ENCODE measurements at regions not wholly inside any gene's neighbourhood (a gene's known extent, or its start where the extent isn't known, plus 50 kb on each side); places are given as distances from the start of the nearest gene placed in this dataset.

DNA sequence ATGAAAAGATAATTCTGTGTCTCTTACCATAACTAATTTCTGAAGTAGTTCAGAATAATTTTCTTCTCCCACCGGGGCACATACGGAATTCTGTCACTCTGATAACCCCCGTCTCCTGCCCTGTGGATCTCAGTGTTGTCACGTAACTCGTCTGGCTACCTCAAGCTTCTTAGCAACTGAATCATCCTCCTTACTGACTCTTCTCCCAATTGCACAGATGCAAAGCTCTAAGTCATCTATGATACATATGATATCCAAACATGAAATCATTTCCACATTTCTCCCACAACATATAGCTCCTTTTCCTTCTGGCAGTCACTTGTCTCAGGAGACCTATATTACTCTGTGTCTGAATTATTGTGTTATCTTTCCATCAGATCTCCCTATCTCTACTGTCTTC lies 1043.1 kb upstream of the TENM3 start:
- no peak for DNase-seq

DNA sequence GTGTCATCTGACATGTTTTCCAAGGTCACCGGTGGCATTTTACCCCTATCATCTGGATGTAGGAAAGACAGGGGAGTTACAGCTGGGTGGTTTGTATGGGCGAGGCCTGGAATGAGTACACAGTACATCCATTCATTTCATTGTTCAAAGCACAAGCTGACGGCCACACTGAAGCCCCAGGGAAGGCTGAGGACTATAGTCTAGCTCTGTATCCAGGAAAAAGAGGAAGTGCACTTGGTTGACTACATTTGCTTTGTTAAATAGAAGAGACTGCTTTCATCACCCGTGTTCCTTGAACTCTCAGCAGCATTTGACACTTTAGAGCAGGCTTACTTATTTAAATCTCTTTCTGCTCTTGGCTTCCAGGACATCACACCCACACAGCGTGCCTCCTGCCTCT lies 1041.0 kb upstream of the TENM3 start:
- DNase-seq: no peak

DNA sequence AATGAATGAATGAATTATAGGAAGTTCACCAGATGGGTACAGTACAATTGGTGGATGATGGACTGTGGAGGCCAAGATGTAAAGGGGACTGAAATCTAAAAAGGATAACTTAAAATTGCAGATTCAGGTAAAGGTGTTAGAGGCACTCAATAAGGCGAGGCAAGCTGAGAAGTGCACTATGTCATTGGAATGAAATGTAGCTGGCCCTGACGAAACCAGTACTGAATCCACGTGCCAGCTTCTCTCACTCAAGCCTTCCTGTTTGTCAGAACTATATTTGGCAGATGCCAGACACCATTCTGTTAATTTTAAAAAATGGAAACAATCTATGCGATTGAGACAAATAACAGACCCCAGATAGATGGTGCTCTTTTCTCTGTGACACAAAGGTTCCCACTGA lies 1039.1 kb upstream of the TENM3 start:
- DNase-seq: no peak

DNA sequence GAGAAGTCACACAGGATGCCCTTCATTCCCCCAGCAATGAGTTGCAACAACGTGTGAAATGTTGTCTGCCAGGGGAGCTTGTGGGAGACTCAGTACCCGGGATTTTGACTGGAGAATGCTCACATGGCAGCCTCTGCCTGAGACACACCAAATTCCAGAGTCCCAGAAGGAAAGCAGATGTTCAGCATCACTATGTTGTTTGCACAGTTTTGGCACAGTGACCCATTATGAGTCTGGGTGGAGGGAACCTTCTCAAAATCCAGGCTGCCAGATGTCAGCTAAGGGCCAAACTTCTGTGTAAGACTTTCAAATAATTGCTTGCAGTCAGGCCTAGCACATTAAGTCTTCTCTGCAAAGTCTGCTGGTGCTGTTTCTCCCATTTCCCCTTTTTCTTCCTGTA lies 1029.7 kb upstream of the TENM3 start:
- no peak for DNase-seq

DNA sequence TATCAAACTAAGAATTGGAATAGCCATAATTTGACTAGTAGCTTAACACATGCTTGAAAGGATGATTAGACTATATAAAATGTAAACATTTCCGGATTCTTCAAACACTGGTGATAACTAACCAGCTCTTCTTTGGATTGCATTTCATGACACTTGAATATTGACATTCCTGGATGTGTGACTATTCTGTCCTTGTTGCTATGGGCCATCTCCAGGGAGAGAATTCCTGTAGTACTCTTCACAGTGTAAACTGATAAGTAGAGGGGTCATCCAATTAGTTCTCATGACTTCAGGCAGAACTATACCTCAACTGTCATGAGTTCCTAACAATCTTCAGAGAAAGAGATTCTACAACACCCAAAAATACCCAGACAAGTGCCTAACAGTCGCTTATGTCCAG lies 1026.7 kb upstream of the TENM3 start:
- no peak for DNase-seq

DNA sequence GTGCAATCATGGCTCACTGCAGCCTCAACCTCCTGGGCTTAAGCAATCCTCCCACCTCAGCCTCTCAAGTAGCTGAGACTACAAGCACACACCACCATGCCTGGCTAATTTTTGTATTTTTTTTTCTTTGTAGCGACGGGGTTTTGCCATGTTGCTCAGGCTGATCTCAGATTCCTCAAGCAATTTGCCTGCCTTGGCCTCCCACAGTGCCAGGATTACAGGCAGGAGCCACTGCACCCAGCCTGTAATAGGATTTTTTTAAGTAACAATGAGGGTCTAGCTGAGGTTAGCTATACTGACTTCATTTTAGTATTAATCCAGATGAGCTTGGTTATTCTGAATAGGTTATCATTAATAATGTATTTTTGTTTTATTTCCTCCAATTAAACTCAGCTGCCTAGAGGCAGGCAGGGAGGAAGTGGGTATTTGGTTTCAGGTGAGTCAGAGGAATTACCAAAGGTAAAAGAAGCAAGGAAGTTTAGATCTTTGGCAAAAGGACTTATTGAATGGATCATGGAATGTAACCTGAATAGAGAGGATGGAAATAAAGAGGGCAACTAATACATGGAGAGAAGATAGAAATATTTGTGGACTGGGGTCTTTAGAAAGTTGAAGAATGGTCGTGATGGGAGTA lies 1023.3 kb upstream of the TENM3 start:
- DNase-seq: no peak

DNA sequence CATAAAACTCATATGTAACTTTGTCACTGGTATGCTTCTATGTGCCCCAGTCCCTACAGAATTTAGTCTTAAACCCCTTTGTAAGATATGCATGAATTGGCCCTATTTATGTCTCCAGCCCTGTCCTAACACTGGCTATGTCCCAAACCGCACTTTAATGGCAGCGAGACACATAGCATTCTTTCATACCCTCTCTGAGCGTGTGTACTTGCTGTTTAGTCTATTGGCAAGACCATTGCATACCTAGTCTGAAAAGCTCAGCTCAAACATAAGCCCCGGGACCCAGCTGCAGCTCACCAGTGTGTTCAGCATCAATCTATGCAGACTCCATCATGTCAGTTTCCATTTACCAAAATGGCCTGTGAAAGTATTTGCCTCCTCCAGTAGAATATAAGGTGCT lies 1018.4 kb upstream of the TENM3 start:
- no peak for DNase-seq

DNA sequence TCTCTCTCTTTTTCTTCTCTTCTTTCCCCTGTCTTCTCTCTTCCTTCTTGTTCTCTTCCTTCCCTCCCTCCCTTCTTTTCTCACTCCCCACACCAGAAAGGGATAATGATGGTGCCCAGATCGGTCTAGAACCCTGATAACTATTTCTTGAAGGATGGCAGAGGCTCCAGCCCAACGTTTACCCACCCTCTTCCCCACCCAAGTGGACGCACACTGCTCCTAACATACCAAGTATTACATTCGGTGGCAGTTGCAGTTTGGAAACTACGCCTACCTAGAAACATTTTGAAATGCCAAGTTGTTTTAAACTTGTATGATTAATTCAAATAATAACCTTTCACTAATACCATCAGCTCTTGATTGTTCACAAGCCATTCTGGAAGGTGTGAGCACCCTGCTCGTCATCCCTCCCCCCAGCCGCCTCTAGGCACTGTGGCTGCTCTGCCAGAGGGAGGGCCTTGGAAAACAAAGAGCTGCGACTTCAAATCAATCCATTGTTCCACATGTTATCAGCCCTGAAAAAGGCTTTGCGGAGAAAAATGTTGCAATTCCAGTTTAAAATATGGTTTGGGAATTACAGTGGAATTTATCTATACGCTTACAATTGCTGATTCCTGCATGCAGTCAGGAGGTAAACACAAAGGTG lies 1017.5 kb upstream of the TENM3 start:
- no peak for DNase-seq

DNA sequence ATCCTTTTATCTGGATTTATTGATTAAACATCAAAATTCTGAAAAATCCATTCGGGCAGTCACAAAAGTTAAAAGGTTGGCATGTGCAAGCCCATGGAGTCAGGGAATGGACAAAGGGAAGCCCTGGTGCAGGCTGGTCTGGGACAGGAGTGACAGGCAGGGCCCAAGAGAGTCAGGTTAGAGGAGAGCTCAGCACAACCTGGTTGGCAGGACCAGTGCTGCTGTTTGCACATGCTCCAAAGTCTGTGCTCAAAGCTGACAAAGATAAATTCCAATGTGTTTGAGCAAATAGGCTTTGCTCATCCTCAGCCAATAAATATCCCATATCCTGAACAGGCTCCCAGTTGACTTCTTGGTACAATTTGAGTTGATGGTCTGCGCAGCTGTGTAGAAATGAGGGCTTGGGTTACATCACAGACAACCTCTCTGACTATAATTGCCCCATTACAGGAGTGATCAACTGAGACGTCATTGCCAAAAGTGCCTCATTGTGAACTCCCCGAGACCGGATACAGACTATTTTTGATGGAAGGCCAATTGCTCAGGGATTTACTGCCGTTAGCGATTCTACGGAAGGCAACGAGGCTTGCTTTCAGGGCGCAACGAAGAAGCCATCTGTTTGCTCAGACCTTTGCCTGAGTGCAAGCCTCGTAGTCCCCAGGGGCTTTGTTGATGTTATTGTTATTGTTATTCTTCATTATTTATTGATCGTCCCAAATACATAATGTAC lies 1008.1 kb upstream of the TENM3 start:
- no peak for DNase-seq

DNA sequence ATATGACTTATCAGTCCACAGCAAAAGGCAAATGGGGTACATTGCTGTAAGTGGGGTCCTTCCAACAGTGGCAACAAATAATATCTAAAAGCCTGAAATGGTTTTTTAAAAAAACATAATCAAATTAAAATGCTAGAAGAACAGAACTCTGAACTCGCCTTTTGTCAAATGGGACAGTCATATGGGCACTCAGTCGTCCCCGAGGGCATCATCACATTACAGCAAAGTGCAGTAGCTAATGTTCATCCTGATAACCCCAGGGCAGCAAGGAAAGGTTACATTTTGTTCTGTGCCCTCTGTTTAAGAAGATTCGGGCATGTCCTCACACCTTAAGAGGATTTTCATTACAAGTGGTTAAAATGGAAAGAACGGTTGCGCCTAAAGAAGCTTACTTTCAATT lies 997.9 kb upstream of the TENM3 start:
- DNase-seq: no peak

DNA sequence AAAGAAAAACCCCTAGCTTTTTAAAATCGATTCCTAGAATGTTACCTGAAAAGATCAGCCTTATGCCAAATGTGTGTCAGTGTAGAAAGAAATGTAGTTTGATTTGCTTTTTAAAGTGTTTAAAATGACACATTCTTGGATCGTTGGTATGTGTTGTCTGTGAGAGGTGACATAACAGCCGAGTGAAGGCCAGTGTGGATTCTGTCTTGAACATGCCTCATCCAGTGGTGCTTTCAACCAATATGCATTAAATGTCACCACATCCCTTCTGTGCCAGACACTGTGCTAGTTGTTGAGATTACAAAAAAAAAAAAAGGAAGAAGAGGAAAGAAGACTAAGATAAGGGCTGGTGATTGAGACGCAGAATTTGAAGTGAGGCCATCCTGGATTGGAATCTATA lies 994.2 kb upstream of the TENM3 start:
- DNase-seq: no peak

DNA sequence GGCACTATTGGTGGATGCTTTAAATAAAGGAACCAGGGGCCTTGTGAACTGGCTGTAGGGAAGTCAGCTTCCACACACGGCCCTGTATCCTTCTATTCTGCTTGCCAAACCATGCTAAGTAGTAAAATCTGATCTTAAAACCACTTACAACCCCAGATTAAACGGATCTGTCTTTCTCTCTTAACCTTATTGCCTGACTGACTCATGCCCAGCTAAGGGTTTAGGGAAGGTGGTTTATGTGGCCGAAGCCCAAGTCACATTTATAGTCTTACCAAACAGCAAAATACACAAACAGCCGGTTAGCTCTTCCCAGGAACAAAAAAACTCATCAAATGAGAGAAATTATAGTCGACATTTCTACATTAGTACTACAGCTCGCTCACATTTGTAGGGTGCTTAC lies 988.4 kb upstream of the TENM3 start:
- DNase-seq: no peak

DNA sequence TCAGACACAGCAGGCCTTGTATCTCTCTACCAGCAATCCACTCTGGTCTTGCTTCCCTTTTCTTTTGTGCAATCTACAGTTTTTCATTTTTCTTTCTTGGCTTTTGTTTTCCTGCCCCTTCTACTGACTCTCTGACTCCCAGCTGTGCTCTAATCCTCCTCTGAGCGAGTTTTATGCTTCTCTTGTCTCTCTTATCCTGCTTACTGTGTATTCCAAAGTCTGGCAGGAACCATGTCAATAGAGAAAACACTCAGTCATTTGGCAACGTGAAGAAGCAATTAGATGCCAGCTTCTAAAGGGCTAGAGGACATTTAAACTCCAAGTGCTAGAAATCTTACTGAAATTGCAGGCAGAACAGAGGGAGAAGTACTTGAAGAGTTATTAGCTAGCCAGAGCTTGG lies 984.6 kb upstream of the TENM3 start:
- DNase-seq: no peak

DNA sequence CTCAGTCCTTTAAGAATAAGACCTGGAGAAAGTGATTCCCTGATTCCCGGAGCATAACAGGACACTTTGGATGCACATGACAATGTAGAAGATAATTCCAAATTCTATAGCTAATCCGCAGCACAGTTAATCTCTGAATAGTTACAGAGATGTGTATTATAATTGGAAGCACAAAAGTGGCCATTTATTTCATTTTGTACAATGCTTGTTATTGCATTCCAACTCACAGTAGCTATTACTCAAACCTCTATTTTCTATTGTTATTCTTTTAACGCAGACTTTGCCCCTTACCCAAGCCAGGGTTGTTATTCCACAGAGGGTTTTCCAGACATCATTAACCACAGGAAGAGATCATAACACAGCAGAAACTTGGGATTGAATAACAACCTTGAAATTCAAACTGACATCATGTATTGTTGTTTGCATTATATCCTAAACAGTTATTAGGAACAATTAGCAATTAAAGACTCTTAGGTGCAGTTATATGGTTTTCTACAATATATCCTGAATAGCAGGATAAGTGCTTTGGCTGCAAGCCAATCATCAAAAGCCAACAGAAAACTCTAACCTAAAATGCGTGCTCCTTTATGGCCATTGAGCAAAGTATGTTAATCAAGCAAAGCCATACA lies 984.0 kb upstream of the TENM3 start:
- no peak for DNase-seq

DNA sequence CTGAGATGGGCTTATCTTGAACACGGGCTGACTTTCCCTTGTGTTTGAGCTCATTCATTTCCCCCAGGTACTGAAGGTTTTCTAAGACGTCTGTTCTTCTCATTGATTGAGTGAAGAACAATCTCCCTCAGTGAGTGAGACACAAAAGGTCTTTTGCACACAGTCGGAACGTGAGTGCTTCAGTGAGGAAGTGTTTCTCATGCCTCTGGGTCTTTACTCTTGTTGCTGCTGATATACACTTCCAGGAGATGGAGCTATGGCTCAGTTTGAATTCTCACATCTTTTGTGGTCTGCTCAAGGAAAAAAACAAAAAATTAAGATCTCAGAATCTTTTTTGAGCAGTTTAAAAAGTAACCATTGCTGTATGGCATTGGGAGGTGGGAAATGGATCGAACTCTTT lies 981.9 kb upstream of the TENM3 start:
- DNase-seq: no peak

DNA sequence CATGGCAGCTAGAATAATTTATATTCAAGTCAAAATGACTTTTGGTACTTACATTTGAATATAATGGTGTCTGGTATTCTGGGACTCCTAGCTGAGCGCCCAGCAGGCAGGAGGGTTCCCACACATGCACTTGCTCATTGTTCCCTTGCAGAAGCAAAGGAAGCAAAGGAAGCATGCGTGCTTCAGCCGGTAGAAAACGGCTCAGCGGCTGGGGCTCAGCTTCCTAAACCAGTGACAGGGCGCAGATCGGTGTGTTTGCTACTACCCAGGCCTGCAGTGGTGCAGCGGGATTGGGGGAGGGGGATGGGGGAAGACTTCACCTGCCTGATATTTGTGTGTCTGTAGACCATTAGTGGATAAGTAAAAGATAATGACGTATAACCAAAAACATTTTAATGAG lies 978.3 kb upstream of the TENM3 start:
- no peak for DNase-seq

DNA sequence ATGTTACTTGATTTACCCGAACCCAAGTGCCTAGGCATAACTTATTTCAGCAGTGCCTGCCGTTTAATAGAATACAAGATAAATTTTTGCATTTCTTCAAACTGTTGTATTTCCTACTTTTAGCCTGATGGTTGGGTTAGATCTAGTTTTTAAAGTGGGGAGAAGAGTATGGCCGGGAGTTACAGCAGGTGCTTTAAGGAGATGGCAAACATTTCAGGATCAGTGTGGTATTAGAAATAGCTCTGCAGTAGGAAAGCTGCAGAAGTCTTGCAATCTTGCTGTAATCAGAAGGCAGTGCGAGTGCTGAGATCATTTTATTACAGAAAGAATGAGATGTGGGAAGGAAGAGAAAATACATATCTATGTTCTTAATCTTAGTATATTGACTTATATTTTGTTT lies 977.8 kb upstream of the TENM3 start:
- DNase-seq: no peak

DNA sequence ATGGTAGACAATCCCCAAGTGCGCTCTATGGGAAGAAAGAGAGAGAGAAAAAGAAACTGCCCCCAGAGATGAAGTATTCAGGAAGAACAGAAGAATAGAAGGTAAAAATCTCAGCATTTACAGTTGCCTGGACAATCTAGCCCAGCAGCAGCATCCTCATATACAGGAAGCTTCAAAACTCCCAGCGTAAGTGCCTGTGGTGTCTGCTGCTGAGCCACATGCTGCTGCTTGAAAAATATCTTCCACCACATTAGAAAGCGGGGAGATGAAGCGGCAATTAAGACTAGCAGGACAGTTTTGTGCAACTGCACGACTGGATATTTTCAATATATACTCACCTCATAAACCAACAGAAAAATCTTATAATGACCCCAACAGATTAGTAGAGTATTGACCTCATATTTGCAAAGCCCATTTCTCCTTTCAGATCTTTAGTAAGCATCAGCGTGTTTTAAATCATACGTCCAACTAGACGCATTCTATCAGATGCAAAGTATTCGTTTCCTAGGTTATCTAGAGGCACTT lies 972.0 kb upstream of the TENM3 start:
- no peak for DNase-seq

DNA sequence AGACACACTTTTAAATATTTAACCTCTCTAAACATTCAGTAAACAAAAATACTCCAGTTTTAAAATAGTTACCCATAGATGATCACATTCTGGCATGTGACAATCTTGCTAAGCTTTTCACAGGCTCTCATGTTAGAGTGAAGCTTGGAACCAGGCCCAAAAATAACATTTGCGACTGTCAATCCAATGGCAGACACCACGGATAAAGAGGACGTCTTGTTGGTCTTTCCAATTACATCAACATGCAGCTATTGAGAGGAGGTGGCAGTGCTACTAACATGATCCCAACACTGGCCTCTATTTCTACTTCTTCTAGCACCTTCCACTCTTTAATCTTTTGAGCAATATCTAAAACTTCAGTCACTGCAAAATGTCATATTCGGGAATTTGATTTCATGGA lies 970.8 kb upstream of the TENM3 start:
- no peak for DNase-seq

DNA sequence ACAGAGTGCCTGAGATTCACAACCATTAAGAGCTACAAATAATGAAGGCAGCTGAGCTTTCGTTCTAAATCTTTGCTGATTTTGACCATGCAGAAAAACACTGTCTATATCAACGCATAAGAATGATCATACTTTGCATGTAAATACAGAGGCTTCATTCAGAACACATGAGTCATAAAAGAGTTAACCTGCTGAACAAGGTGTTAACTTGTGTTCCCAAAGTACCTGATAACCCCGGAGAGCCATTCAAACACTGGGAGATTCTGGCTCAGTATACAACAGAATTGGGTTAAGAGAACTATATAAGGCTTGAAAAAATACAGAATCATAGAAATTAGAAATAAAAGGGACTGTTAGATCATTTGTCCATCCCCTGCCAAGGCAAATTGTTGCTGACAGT lies 964.3 kb upstream of the TENM3 start:
- DNase-seq: no peak

DNA sequence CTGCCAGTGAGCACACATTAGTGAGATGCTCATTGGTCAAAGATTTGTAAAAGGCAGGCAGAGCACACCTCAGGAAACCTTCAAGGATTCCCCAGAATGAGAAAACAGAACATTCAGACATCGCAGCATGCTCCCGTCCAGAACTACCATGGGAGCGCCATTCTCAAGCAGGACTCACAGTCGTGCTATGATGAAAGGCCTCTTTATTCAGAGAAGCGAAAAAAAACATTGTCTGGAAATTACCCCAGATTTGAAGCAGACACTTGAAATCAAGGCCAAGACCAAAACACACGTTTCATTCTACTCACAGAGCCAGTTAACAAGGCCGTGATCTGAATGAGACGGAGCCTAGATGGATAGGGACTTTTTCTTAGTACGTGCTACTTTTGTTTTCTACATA lies 961.8 kb upstream of the TENM3 start:
- DNase-seq: no peak

DNA sequence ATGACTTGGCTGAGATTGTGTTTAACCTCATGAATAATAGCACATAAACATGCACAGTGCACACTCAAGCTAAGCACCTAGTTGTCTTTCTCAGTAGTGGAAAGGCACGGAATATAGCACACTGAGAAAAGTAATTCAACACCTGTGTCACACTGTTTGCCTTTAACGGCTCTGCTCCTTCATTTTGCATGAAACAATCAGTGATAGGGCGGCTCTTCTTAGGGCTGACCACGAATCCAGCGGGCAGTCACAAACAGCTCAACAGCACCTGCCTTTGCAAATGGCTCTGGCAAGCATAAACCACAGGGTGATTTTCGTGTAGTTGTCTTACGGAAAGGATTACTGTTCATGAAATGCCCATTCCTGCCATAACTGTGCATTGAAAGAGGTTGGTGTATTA lies 954.0 kb upstream of the TENM3 start:
- DNase-seq: no peak

DNA sequence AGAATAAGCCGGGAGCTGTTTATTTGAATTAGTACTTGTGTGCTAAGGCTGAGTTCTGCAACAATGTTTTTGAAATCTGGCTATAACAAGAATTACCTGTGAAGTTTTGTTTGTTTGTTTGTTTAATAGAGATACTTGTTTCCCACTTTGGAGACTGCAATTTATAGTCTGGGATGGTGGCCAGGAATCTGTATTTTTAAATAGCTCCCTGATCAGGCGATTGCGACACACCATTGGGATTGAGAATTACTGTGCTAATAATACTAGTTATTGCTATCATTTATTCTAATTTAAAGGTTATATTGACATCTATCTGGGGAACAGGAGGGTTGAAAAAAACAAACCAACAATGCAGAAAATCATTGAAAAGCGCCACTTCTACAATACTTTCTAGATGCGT lies 951.6 kb upstream of the TENM3 start:
- DNase-seq: no peak

DNA sequence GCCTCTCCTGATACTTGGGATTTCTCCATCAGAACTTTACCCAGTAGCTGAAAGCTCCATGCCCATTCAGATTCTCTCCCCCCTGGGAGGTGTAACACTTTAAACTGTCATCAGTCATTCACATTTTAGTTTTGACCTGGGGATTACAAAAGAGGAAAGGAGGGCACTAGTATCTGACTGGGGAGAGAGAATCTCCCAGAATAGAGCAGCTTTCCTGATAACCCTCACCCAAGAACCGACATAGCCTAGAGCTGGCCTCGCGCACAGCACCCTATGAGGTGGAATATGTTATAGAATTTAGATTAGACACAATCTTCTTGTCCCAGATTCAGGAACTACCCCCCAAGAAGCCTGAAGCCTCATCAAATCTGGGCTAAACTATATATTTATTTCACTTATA lies 950.2 kb upstream of the TENM3 start:
- DNase-seq: no peak
